Keratinocyte (primary cell): ENCODE measurements at regions not wholly inside any gene's neighbourhood (a gene's known extent, or its start where the extent isn't known, plus 50 kb on each side); places are given as distances from the start of the nearest gene placed in this dataset.

Experiments used
- DNase-seq: peaks from one replicate; pipeline ENCODE4 v3.0.0-alpha.2; 2011; ENCODE audit warnings: low read depth, missing footprints, low spot score
- FAIRE-seq: peaks from 2 replicates; lab custom pipeline; 2011; peaks lifted over from hg19 to GRCh38; lab: Jason Lieb, UNC
- H2AFZ ChIP-seq: 2 replicates; pipeline ENCODE4 v1.6.0; 2012; ENCODE audit warnings: low read length, control low read depth, inconsistent platforms; ENCODE audit not compliant: control insufficient read depth
- H3K27ac ChIP-seq: 2 replicates; pipeline ENCODE4 v1.5.1; 2011; ENCODE audit warnings: low read length; ENCODE audit not compliant: control insufficient read depth, insufficient read depth
- H3K27me3 ChIP-seq: 3 replicates; pipeline ENCODE4 v1.6.0; 2011; ENCODE audit warnings: low read length; ENCODE audit not compliant: control insufficient read depth, insufficient read depth; ENCODE audit errors: extremely low read depth
- H3K36me3 ChIP-seq, 2 experiments: 2 replicates in 1 of 2; 3 replicates in 1 of 2; pipeline ENCODE4 v1.5.1; 2011; ENCODE audit warnings: low read length in 2 of 2, mild to moderate bottlenecking in 1 of 2; ENCODE audit not compliant: control insufficient read depth in 2 of 2, insufficient read depth in 2 of 2; ENCODE audit errors: extremely low read depth in 1 of 2
- H3K4me1 ChIP-seq: 3 replicates; pipeline ENCODE4 v1.5.1; 2011; ENCODE audit warnings: low read length; ENCODE audit not compliant: control insufficient read depth, insufficient read depth; ENCODE audit errors: extremely low read depth
- H3K4me2 ChIP-seq: 3 replicates; pipeline ENCODE4 v1.6.0; 2011; ENCODE audit warnings: low read depth, low read length; ENCODE audit not compliant: control insufficient read depth, insufficient read depth; ENCODE audit errors: extremely low read depth
- H3K4me3 ChIP-seq, 3 experiments: fragments of 200-600 bp in 1 of 3; sonication (generic) in 1 of 3; 2 replicates in 2 of 3; 3 replicates in 1 of 3; pipeline ENCODE4 v1.5.1; 2011 to 2016; ENCODE audit warnings: low read length in 3 of 3, mild to moderate bottlenecking in 3 of 3, control low read depth in 2 of 3, inconsistent platforms in 1 of 3, low read depth in 1 of 3, mixed read lengths in 1 of 3, mixed run types in 1 of 3, moderate library complexity in 1 of 3; ENCODE audit not compliant: control insufficient read depth in 2 of 3, insufficient read depth in 2 of 3; ENCODE audit errors: extremely low read depth in 1 of 3
- H3K79me2 ChIP-seq: 2 replicates; pipeline ENCODE4 v1.6.0; 2012; ENCODE audit warnings: low read length; ENCODE audit not compliant: control insufficient read depth, insufficient read depth
- H3K9ac ChIP-seq: 3 replicates; pipeline ENCODE4 v1.6.0; 2011; ENCODE audit warnings: low read length; ENCODE audit not compliant: control insufficient read depth, insufficient read depth; ENCODE audit errors: extremely low read depth
- H3K9me1 ChIP-seq: 3 replicates; pipeline ENCODE4 v1.6.0; 2011; ENCODE audit warnings: low read length; ENCODE audit not compliant: control insufficient read depth, insufficient read depth; ENCODE audit errors: extremely low read depth
- H3K9me3 ChIP-seq: 2 replicates; pipeline ENCODE4 v1.5.1; 2012; ENCODE audit warnings: low read depth, low read length; ENCODE audit not compliant: control insufficient read depth
- H4K20me1 ChIP-seq: 3 replicates; pipeline ENCODE4 v1.6.0; 2011; ENCODE audit warnings: low read length; ENCODE audit not compliant: control insufficient read depth, insufficient read depth; ENCODE audit errors: extremely low read depth
- EZH2 ChIP-seq: IDR thresholded peaks from one replicate; pipeline ENCODE4 v1.6.1; 2012; ENCODE audit warnings: inconsistent platforms, mild to moderate bottlenecking, low read length, moderate library complexity
- dilution Hi-C: fragments of 300-500 bp; cut with MboI; formaldehyde crosslinking; loops from one replicate; pipeline ENCODE4 v1.7.0; 2020; ENCODE audit warnings: low sequenced_read_pairs; ENCODE audit not compliant: extremely low pct_ligation_motif_present
- TF ChIP-seq, protein P1 (sequence below), 3 experiments: IDR thresholded peaks in 1 of 3; conservative IDR thresholded peaks in 1 of 3; optimal IDR thresholded peaks in 1 of 3; 2 replicates in 2 of 3; 3 replicates in 1 of 3; pipeline versions ENCODE3 to v1.5.1; 2011; ENCODE audit warnings: low read length in 3 of 3, mild to moderate bottlenecking in 3 of 3, moderate library complexity in 2 of 3, control low read depth in 1 of 3, inconsistent platforms in 1 of 3; ENCODE audit not compliant: insufficient read depth in 2 of 3; ENCODE audit errors: extremely low read depth in 1 of 3

DNA sequence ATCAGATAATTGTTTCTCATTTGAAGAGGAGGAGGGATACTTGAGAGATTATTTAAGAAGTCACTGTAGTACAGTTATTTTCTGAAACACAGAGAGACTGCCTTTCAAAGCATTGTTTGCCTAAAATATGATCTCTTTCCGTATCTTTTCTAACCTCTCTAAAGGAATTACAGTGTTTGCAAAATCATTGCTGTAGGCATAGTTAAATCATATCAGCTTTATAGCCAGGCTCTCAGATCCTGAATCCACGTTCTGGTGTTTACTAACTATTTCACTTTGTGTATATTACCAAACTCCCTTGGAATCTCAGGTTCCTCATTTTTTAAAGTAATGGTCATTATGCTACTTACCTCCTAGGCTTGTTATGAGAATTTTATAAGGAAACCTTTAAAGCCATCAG, 1151.6 kb upstream of the CDH9 start:
- H3K4me2 ChIP-seq, result no peak overlapping the region
- DNase-seq (no peak), FAIRE-seq (no peak)
- no peak overlapping the region for H3K4me3 ChIP-seq
- no peak overlapping the region for H2AFZ ChIP-seq
- no peak overlapping the region for H3K9ac ChIP-seq
- no peaks in the 10 kb centered on the region for H4K20me1 ChIP-seq
- dilution Hi-C loops, result no loop called here
- no peaks in the 10 kb centered on the region for H3K4me1 ChIP-seq
- H3K27me3 ChIP-seq, result no peaks in the 10 kb centered on the region
- no peak for TF ChIP-seq EZH2
- TF ChIP-seq, protein P1, sequence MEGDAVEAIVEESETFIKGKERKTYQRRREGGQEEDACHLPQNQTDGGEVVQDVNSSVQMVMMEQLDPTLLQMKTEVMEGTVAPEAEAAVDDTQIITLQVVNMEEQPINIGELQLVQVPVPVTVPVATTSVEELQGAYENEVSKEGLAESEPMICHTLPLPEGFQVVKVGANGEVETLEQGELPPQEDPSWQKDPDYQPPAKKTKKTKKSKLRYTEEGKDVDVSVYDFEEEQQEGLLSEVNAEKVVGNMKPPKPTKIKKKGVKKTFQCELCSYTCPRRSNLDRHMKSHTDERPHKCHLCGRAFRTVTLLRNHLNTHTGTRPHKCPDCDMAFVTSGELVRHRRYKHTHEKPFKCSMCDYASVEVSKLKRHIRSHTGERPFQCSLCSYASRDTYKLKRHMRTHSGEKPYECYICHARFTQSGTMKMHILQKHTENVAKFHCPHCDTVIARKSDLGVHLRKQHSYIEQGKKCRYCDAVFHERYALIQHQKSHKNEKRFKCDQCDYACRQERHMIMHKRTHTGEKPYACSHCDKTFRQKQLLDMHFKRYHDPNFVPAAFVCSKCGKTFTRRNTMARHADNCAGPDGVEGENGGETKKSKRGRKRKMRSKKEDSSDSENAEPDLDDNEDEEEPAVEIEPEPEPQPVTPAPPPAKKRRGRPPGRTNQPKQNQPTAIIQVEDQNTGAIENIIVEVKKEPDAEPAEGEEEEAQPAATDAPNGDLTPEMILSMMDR (optimal IDR thresholded peaks at IDR 0.05 in 1 of 3, IDR thresholded peaks at IDR 0.05 in 1 of 3, conservative IDR thresholded peaks at IDR 0.05 in 1 of 3; ENCODE audit: extremely low read depth in 1 of 3, insufficient read depth in 2 of 3, low read length in 3 of 3), result no peak
- no peak overlapping the region for H3K27ac ChIP-seq
- no peaks in the 10 kb centered on the region for H3K79me2 ChIP-seq
- H3K9me3 ChIP-seq, result no peaks in the 10 kb centered on the region
- H3K9me1 ChIP-seq, result no peaks in the 10 kb centered on the region
- no peaks in the 10 kb centered on the region for H3K36me3 ChIP-seq

DNA sequence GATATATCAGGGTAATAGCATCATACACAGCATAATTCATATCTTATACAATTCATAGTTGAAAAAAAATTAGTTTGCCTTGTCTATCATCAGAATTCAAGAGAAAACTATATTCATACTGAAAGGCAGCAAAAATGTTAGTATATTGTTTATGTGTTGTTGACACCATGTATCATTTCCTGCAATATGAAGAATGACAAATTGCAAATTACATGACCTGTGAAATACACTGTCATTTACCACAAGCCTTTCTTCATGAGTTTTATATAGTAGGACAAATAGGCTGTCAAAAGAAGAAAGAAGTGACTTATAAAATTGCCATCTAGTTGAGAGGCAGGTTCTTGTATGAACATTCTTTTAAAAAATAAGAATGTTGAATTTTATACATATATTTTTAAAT, 1136.3 kb upstream of the CDH9 start:
- Histone ChIP-seq H3K9me3 (no peaks in the 10 kb centered on the region), H3K9ac (no peak overlapping the region), H3K4me3 (no peak overlapping the region), H3K27me3 (no peaks in the 10 kb centered on the region), H3K4me1 (no peaks in the 10 kb centered on the region), H4K20me1 (no peaks in the 10 kb centered on the region), H2AFZ (no peak overlapping the region), H3K9me1 (no peaks in the 10 kb centered on the region), H3K79me2 (no peaks in the 10 kb centered on the region), H3K27ac (no peak overlapping the region), H3K4me2 (no peak overlapping the region), H3K36me3 (no peaks in the 10 kb centered on the region)
- no peak for FAIRE-seq
- no peak for TF ChIP-seq EZH2
- TF ChIP-seq, protein P1 (optimal IDR thresholded peaks at IDR 0.05 in 1 of 3, IDR thresholded peaks at IDR 0.05 in 1 of 3, conservative IDR thresholded peaks at IDR 0.05 in 1 of 3; ENCODE audit: extremely low read depth in 1 of 3, insufficient read depth in 2 of 3, low read length in 3 of 3), result no peak
- dilution Hi-C loops, result no loop called here
- no peak for DNase-seq
